Activated CD4-positive, alpha-beta T cell treated with anti-CD3 and anti-CD28 coated beads, Interleukin-10, Interleukin-2, amounts not matched to agents 100 ng/mL and 50 ng/mL, durations not matched to agents 16 hours and 8 hours (primary cell): ENCODE measurements at regions not wholly inside any gene's neighbourhood (a gene's known extent, or its start where the extent isn't known, plus 50 kb on each side); places are given as distances from the start of the nearest gene placed in this dataset.

Source experiments
- DNase-seq: peaks from one replicate; pipeline ENCODE4 v3.0.0-alpha.2; 2020

DNA sequence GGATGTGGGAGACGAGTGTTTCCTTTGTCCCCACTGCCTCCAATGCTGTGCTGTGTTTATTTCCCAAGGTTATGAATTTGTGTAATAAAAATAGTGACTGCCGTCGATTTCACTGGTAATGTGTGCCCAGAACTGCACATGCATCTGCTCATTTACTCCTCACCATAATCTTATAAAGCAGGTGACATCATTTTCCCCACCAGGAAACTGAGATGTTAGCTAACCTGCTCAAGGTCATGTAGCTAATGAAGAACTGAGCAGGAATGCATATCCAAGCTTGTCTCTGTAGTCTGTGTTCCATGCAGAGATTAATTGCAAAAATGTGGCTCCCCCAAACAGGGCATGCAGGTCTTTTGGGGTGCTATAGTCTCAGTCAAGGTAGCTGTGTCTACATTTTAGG, 224.4 kb downstream of the TENT4A start:
- no peak for DNase-seq

GRCh38 chr5:6941631-6942030, 228.4 kb downstream of the TENT4A start:
- no peak for DNase-seq

GRCh38 chr5:6943197-6944112, 230.2 kb downstream of the TENT4A start:
- no peak for DNase-seq

GRCh38 chr5:6948562-6948961, 235.3 kb downstream of the TENT4A start:
- DNase-seq = no peak

DNA sequence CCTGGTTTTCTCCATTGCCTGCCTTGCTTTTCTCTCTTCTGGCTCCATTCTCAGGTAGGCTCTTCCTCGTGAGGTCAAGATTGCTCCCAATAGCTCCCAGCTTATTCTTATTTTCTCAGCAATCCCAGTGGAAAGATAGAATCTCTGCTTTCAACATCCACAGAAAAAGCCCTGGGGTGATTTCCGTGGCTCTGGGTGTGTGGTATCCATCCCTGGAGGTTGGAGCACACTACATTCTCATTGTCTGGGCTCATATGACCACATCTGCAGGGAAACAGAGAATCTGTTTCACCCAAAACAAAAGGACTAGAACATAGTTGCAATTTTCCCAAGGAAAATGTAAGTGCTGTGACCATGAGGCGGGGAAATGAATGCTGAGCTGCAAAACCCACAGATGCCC, 236.0 kb downstream of the TENT4A start:
- DNase-seq = no peak

- peak; percentile 29 for DNase-seq
Measured at GRCh38 chr5:6950250-6950649, 237.0 kb downstream of the TENT4A start.

DNA sequence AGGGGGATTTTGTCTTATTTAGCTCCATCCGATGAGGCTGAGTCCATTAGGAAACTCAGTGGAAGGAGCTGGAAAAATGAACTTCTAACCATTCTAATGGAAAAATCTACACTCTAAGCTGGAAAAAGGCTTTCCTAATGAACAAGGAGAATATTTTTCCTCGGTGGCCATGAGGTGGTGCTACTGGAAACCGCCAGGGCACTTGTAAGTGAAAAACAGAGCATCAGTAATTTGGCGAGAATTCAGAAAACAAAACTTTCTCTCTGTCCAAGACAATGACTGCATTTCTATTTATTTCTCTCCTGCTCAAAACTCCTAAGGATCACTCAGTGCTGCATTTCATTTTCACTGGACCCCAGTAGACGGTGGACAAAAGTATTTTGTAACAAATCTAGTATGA, 237.6 kb downstream of the TENT4A start:
- no peak for DNase-seq

DNA sequence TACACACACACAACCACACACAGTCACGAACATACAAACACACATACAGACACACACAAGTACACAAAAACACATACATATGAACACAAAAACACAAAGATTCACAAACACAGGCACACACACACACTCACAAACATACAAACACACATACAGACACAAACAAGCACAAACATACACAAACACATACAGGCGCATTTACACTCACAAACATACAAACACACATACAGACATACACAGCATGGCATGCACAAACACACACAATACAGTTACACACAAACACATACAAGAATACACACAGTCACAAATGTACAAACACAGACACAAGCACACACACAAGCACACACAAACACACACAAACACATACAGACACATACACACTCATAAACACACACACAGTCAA, 247.9 kb downstream of the TENT4A start:
- no peak for DNase-seq

DNA sequence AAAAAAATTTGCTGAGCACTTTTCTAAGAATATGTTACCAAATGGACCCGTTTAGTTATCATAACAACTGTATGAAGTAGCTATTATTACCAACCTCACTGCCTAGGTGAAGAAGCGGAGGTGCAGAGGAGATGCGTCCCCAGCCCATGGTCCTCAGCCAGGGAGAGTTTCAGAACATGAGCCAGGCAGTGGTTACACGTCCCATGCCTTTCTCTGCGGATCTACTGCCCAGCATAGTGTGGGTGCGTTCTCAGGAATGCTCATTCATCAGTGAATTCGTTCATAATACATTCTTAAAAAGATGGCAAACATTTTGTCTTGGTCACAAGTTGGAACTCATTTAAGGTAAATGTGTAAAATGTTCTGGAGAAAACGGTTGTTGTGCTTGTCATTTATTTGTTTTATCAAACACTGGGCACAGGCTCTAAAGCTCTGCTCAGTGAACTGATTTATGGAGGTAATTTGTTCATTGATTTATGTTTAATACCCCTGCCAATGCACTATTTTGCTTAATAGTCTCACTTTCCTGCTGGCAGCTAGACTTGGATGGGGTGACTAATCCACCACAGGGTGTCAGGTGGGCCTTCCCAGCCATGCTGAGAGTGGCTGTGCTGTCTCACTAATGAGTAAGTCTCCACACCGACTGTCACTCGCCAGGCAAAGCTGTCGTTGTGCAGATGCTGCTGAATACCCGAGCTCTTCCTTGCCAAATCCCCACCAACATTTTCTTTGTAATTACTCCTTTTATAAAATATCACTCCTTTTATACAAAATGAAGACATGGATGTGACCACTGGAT, 248.8 kb downstream of the TENT4A start:
- DNase-seq = no peak

- no peak for DNase-seq
Measured at GRCh38 chr5:6976971-6977370, 263.7 kb downstream of the TENT4A start.

GRCh38 chr5:6979061-6979460, 265.8 kb downstream of the TENT4A start:
- no peak for DNase-seq

DNA sequence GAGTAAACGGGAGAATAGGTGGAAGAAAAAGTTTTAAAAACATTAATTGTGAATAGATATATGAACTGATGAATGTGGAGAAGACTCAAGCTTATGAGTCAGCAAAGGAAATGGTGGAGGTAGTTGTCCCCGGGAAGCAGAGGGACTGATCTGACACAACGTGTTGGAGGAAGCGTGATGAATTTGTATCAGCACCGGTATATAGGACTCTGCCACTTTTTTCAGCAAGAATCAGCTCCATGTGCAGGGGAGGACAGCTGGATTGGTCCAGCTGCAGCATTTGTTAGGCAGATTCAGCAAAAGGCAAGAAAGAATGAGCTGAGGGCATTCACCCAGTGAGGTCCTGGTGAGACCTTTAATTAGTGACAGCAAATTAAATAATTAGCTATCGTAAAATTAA, 276.0 kb downstream of the TENT4A start:
- DNase-seq = no peak

- no peak for DNase-seq
Measured at GRCh38 chr5:6994097-6994496, 280.9 kb downstream of the TENT4A start.

DNA sequence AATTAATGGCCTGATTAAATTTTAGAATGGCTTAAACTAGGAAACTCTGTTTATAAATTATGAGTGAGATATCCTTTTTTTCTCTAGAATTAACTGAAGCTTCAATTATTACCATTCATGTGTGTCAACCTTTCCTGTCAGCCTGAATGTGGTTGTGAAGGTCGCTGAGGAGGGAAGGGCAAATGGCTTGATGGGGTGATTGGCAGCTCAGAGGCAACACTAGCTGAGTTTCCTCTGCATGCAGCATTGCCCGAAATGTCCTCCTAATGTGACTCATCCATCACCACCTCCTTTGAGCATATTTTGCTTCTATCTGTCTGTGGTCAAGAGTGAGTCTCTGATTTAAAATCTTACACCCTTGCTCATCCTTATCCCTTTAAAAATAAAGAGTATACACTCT, 281.9 kb downstream of the TENT4A start:
- DNase-seq = no peak

- peak; percentile 31 for DNase-seq
Measured at GRCh38 chr5:7000310-7000709, 287.1 kb downstream of the TENT4A start.

DNA sequence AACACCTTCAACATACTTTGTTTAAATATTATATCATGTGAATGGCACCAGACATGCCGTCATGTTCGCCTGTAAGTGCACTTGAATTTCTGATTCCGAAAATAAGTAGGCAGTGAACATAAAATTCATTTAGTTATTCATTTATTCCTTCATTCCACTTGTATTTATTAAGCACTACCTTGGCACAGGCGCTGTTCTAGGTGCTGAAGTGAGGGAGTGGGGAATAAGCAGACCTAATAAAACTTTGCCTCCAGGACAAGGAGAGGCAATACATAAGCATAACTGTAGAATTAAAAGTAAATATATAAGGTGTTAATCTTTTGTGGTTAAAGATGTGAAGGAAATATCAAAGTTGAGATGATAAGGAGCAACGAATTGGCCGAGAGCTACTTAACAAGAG, 297.4 kb downstream of the TENT4A start:
- DNase-seq = no peak

GRCh38 chr5:7012057-7012456, 298.8 kb downstream of the TENT4A start:
- no peak for DNase-seq

DNA sequence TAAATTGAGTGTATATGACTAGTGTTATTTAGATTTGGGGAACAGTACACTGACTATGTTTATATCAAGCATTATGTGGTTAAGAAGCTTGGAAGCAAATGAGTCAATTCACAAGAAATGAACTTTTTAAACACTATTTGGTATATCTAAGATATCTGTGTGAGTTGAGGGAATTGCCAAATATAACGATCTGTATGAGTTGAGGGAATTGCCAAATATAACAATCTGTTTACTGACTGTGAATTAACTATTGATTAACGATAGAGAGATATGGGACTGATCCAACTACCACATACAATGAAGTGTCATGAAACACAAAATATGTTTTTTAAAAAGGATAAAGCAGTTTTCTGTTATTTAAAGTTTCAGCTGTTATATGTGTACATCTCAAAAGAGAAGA, 301.4 kb downstream of the TENT4A start:
- no peak for DNase-seq

DNA sequence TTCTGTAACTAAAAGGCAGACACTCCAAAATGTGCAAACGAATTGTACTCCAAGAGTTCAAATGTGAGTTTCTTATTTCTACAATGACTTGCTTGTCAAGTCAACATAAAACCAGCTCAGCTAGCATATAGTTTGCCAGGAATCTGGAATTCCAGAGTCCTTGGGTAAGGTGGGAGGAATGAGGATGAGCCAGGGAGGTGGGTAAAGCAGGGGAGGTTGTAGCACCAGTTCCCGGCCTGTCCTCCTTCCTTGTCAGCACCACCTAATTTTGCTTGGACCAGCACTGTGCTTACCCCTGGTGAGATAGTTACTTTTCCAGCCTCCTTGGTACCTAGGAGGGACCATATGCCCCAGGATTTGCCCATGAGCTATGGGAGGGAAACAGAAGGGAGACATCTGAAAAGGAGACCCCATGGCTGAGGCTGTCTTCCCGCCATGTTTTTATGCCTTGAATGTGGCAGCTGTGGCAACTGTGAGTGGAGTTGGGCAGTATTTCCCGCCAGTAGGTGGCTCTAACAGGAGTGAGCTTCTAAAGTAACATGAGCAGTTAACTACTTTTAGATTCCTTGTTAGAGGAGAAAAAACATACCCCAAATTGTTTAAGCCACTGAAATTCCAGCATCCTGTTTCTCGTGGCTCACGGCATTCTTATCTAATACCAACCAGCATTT, 302.5 kb downstream of the TENT4A start:
- no peak for DNase-seq

- no peak for DNase-seq
Measured at GRCh38 chr5:7016999-7017747, 303.9 kb downstream of the TENT4A start.

DNA sequence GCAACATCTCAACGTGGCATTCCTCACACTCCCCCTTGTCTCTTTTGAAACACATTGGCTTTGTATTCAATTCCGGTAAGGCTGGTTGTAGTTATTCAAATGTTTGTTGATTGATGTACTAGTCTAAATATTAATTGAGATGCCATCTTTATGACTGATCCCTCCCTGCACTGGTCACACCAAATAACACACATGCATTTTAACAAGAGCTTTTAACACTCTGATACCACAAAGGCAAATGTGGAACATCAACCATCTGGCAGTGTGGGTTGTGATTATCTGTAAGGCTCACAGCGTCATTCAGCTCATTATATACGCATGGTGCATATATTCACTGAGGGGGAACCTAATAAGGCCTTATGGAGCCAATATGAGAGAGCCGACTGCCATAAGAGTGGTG, 305.0 kb downstream of the TENT4A start:
- no peak for DNase-seq

- no peak for DNase-seq
Measured at GRCh38 chr5:7018601-7019000, 305.4 kb downstream of the TENT4A start.
